ENCODE measurements at regions not wholly inside any gene's neighbourhood (a gene's known extent, or its start where the extent isn't known, plus 50 kb on each side); places are given as distances from the start of the nearest gene placed in this dataset.

- H3K27ac ChIP-seq (ENCODE audit: low read depth, low read length): no peak overlapping the region
- TF ChIP-seq CTCF (conservative IDR thresholded peaks at IDR 0.05): no peak
- H3K4me3 ChIP-seq (ENCODE audit: low read length): no peak overlapping the region
- H3K9me3 ChIP-seq (ENCODE audit: control insufficient read depth, low read length): no peaks in the 10 kb centered on the region
- no peak for DNase-seq
- H3K36me3 ChIP-seq (ENCODE audit: control insufficient read depth, insufficient read depth, low read length): no peaks in the 10 kb centered on the region
- peaks cover 5% of the 10 kb centered on the region for H3K4me1 ChIP-seq (ENCODE audit: control insufficient read depth, insufficient read depth, low read length)
- H3K27me3 Mint-ChIP-seq (ENCODE audit: insufficient read depth): peaks cover 9% of the 10 kb centered on the region
- peaks cover 11% of the 10 kb centered on the region for H3K4me1 Mint-ChIP-seq
- no peak overlapping the region for H3K4me3 Mint-ChIP-seq
- H3K27me3 ChIP-seq (ENCODE audit: control insufficient read depth, insufficient read depth, low read length, poor library complexity, severe bottlenecking): no peaks in the 10 kb centered on the region
- H3K27ac Mint-ChIP-seq: no peak overlapping the region
- WGBS, 2 experiments (ENCODE audit: insufficient coverage in 1 of 2, insufficient read length in 1 of 2): 91 to 100% methylated on average over 1 to 4 of the region's 4 CpGs
- H3K36me3 Mint-ChIP-seq (ENCODE audit: low read depth): peaks cover 2% of the 10 kb centered on the region
- no peak overlapping the region for H3K9ac ChIP-seq (ENCODE audit: extremely low read depth, low read length, poor library complexity, severe bottlenecking)
- peaks cover 18% of the 10 kb centered on the region for H3K9me3 Mint-ChIP-seq
These were observed 385.6 kb upstream of the ID2 start for GRCh38 chr2:8296306-8296705.

GRCh38 chr2:8297376-8298231 is 384.3 kb upstream of the ID2 start:
- H3K27me3 Mint-ChIP-seq (ENCODE audit: insufficient read depth): peaks cover 9% of the 10 kb centered on the region
- peaks cover 18% of the 10 kb centered on the region for H3K4me1 Mint-ChIP-seq
- Histone ChIP-seq H3K9me3 (ENCODE audit: control insufficient read depth, low read length) (no peaks in the 10 kb centered on the region), H3K4me1 (ENCODE audit: control insufficient read depth, insufficient read depth, low read length) (peaks cover 5% of the 10 kb centered on the region), H3K4me3 (ENCODE audit: low read length) (no peak overlapping the region), H3K27ac (ENCODE audit: low read depth, low read length) (no peak overlapping the region), H3K9ac (ENCODE audit: extremely low read depth, low read length, poor library complexity, severe bottlenecking) (no peak overlapping the region), H3K36me3 (ENCODE audit: control insufficient read depth, insufficient read depth, low read length) (no peaks in the 10 kb centered on the region), H3K27me3 (ENCODE audit: control insufficient read depth, insufficient read depth, low read length, poor library complexity, severe bottlenecking) (no peaks in the 10 kb centered on the region)
- no peak for TF ChIP-seq CTCF (conservative IDR thresholded peaks at IDR 0.05)
- H3K9me3 Mint-ChIP-seq: peaks cover 12% of the 10 kb centered on the region
- WGBS, 2 experiments (ENCODE audit: insufficient coverage in 1 of 2, insufficient read length in 1 of 2): 87 to 91% methylated on average over 2 to 8 of the region's 8 CpGs
- H3K27ac Mint-ChIP-seq: no peak overlapping the region
- H3K36me3 Mint-ChIP-seq (ENCODE audit: low read depth): peaks cover 2% of the 10 kb centered on the region
- H3K4me3 Mint-ChIP-seq: no peak overlapping the region
- DNase-seq: no peak

- no peak overlapping the region for H3K27ac ChIP-seq (ENCODE audit: low read depth, low read length)
- H3K36me3 ChIP-seq (ENCODE audit: control insufficient read depth, insufficient read depth, low read length): no peaks in the 10 kb centered on the region
- peaks cover 5% of the 10 kb centered on the region for H3K4me1 ChIP-seq (ENCODE audit: control insufficient read depth, insufficient read depth, low read length)
- H3K27me3 Mint-ChIP-seq (ENCODE audit: insufficient read depth): peaks cover 4% of the 10 kb centered on the region
- 97 to 100% methylated on average over 3 of the region's 3 CpGs for WGBS, 2 experiments (ENCODE audit: insufficient coverage in 1 of 2, insufficient read length in 1 of 2)
- H3K27me3 ChIP-seq (ENCODE audit: control insufficient read depth, insufficient read depth, low read length, poor library complexity, severe bottlenecking): no peaks in the 10 kb centered on the region
- no peak overlapping the region for H3K4me3 ChIP-seq (ENCODE audit: low read length)
- H3K4me1 Mint-ChIP-seq: peaks cover 18% of the 10 kb centered on the region
- H3K4me3 Mint-ChIP-seq: no peak overlapping the region
- no peak overlapping the region for H3K27ac Mint-ChIP-seq
- H3K9ac ChIP-seq (ENCODE audit: extremely low read depth, low read length, poor library complexity, severe bottlenecking): no peak overlapping the region
- H3K9me3 Mint-ChIP-seq: peaks cover under 1% of the 10 kb centered on the region
- H3K9me3 ChIP-seq (ENCODE audit: control insufficient read depth, low read length): no peaks in the 10 kb centered on the region
- H3K36me3 Mint-ChIP-seq (ENCODE audit: low read depth): no peaks in the 10 kb centered on the region
- TF ChIP-seq CTCF (conservative IDR thresholded peaks at IDR 0.05): no peak
- DNase-seq: no peak
These were observed 383.1 kb upstream of the ID2 start for GRCh38 chr2:8298783-8299182.

Data from endodermal cell (in vitro differentiated cells).